RWPE2 (cell line): ENCODE measurements at regions not wholly inside any gene's neighbourhood (a gene's known extent, or its start where the extent isn't known, plus 50 kb on each side); places are given as distances from the start of the nearest gene placed in this dataset.
A peak's percentile ranks its signal among the peaks of the same experiment; 100 is the strongest.

Experiments used
- ATAC-seq: fragments of 200-7000 bp; cut with Tn5 transposase; 3 replicates; pipeline ENCODE4 v1.9.1; 2021; ENCODE audit warnings: low read depth
- DNase-seq: peaks from one replicate; pipeline ENCODE4 v3.0.0-alpha.2; 2020; ENCODE audit warnings: low spot score
- H3K27ac ChIP-seq: fragments of 450-650 bp; 2 replicates; pipeline ENCODE4 v1.5.1; 2017; ENCODE audit warnings: mild to moderate bottlenecking; ENCODE audit not compliant: poor library complexity, severe bottlenecking
- H3K27me3 ChIP-seq: fragments of 250-450 bp; sonication (Bioruptor Pico); 2 replicates; pipeline ENCODE4 v1.5.1; 2021; ENCODE audit warnings: mild to moderate bottlenecking, moderate library complexity; ENCODE audit not compliant: insufficient read depth, poor library complexity, severe bottlenecking
- H3K36me3 ChIP-seq: fragments of 250-450 bp; sonication (Bioruptor Pico); 2 replicates; pipeline ENCODE4 v1.5.1; 2020; ENCODE audit warnings: low read depth, mild to moderate bottlenecking, moderate library complexity
- H3K4me1 ChIP-seq: fragments of 250-450 bp; sonication (Bioruptor Pico); 2 replicates; pipeline ENCODE4 v1.5.1; 2021; ENCODE audit warnings: mild to moderate bottlenecking, moderate library complexity; ENCODE audit not compliant: insufficient read depth, poor library complexity, severe bottlenecking
- H3K4me3 ChIP-seq: fragments of 250-450 bp; sonication (Bioruptor Pico); 2 replicates; pipeline ENCODE4 v1.5.1; 2021; ENCODE audit warnings: mild to moderate bottlenecking, moderate library complexity; ENCODE audit not compliant: severe bottlenecking
- H3K9me3 ChIP-seq: fragments of 250-450 bp; sonication (Bioruptor Pico); 2 replicates; pipeline ENCODE4 v1.5.1; 2021; ENCODE audit warnings: mild to moderate bottlenecking, moderate library complexity; ENCODE audit not compliant: severe bottlenecking
- TF ChIP-seq, protein P1 (sequence below): fragments of 450-650 bp; IDR thresholded peaks from one replicate; pipeline ENCODE4 v1.5.1; 2017; ENCODE audit warnings: mild to moderate bottlenecking, moderate library complexity; ENCODE audit not compliant: poor library complexity, severe bottlenecking

DNA sequence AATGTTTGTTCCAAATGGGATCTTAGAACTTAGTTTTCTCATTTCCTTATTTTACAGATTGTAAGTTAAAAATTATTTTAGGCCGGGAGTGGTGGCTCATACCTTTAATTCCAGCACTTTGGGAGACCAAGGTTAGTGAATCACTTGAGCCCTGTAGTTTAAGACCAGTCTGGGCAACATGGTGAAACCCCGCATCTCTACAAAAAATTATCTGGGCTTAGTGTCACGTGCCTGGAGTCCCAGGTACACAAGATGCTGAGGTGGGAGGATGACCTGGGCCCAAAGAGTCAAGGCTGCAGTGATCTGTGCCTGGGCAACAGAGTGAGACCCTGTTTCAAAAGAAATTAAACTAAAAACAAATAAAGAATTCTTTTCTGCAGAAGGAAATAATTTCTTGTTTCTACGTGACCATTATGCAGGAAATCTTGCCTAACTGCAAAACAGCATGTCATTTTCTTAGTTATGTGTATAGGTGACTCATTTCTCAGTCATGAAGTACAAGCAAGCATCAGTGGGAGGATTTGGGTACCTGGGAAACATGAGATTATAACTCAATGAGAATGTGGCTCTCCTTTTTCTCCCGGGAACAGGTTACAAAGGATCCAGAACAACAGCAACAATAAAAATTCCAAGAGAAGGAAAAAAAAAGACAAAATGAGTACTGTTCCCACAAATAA, 375.1 kb upstream of the ST8SIA4 start:
- Histone ChIP-seq H3K36me3 (no peaks in the 10 kb centered on the region), H3K27ac (no peak overlapping the region), H3K27me3 (no peaks in the 10 kb centered on the region), H3K4me3 (no peak overlapping the region), H3K4me1 (peaks cover 10% of the 10 kb centered on the region), H3K9me3 (no peaks in the 10 kb centered on the region)
- DNase-seq (no peak), ATAC-seq (peak; percentile 99)
- TF ChIP-seq, protein P1, sequence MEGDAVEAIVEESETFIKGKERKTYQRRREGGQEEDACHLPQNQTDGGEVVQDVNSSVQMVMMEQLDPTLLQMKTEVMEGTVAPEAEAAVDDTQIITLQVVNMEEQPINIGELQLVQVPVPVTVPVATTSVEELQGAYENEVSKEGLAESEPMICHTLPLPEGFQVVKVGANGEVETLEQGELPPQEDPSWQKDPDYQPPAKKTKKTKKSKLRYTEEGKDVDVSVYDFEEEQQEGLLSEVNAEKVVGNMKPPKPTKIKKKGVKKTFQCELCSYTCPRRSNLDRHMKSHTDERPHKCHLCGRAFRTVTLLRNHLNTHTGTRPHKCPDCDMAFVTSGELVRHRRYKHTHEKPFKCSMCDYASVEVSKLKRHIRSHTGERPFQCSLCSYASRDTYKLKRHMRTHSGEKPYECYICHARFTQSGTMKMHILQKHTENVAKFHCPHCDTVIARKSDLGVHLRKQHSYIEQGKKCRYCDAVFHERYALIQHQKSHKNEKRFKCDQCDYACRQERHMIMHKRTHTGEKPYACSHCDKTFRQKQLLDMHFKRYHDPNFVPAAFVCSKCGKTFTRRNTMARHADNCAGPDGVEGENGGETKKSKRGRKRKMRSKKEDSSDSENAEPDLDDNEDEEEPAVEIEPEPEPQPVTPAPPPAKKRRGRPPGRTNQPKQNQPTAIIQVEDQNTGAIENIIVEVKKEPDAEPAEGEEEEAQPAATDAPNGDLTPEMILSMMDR, result no peak

DNA sequence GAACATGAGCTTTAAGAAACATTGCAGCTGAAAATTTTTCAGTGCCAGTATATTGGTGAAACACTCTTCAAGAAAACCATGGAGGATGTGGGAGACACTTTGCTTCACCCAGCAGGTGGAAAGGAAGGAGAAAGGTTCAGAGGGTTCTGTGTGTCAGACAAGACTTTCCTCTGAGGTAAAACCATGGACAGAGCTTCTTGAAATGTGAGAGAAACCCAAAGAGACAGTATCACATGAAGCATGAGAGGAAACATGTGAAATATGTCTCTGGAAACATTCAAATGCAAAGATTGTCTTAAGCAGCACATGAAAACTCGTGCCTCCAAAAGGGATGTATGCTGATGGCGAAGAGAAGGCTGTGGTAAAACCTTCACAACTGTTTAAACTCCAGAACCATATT, 368.9 kb upstream of the ST8SIA4 start:
- H3K4me1 ChIP-seq, result no peaks in the 10 kb centered on the region
- H3K36me3 ChIP-seq, result no peaks in the 10 kb centered on the region
- H3K9me3 ChIP-seq, result no peaks in the 10 kb centered on the region
- no peak for ATAC-seq
- no peak for DNase-seq
- H3K4me3 ChIP-seq, result no peak overlapping the region
- no peaks in the 10 kb centered on the region for H3K27me3 ChIP-seq
- TF ChIP-seq, protein P1, result no peak
- H3K27ac ChIP-seq, result no peak overlapping the region

DNA sequence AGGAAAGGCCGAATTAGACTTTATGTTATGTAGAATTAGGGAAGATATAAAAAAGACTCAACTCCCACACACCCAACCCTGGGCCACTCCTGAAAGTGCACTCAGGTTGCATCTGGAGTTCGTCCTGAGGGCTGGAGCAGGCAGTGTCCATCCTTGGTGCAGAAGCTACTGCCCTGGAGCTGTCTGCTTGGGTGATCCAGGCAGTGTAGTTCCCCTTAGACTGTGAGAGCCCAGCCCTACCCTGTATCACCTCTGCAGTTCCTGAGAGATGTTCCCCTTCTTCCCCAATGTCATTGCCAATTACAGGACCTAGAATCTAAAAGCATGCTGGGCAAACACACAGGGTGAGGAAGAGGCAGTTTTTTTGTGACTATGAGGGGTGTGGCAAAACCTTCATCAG, 368.3 kb upstream of the ST8SIA4 start:
- no peak overlapping the region for H3K27ac ChIP-seq
- TF ChIP-seq, protein P1, result no peak
- H3K4me3 ChIP-seq, result no peak overlapping the region
- peak; percentile 27; the same call in 2 of the 3 replicates for ATAC-seq
- no peaks in the 10 kb centered on the region for H3K27me3 ChIP-seq
- DNase-seq, result no peak
- no peaks in the 10 kb centered on the region for H3K36me3 ChIP-seq
- H3K4me1 ChIP-seq, result no peaks in the 10 kb centered on the region
- H3K9me3 ChIP-seq, result no peaks in the 10 kb centered on the region

DNA sequence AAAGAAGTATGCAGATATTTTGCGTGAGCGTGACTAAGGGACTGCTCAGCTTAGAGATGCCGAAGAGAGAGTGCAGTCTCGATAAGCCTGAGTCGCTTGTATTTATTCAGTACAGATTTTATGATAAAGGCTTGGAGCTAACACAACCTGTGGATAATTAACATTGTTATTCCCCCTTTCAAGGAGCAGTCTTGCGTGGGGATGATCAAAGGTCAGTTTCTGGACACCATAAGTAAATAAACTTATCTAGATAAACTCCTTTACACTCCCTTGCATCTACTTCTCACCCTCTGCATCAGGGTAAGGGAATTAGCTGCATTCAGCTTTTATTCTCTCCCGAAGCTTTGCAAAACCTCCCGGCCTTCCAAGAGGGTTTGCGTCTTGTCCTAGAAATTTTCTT, 357.8 kb upstream of the ST8SIA4 start:
- TF ChIP-seq, protein P1, result no peak
- Histone ChIP-seq H3K27ac (no peak overlapping the region), H3K36me3 (no peaks in the 10 kb centered on the region), H3K27me3 (peaks cover 3% of the 10 kb centered on the region), H3K9me3 (no peaks in the 10 kb centered on the region), H3K4me1 (no peaks in the 10 kb centered on the region), H3K4me3 (no peak overlapping the region)
- no peak for DNase-seq
- no peak for ATAC-seq

DNA sequence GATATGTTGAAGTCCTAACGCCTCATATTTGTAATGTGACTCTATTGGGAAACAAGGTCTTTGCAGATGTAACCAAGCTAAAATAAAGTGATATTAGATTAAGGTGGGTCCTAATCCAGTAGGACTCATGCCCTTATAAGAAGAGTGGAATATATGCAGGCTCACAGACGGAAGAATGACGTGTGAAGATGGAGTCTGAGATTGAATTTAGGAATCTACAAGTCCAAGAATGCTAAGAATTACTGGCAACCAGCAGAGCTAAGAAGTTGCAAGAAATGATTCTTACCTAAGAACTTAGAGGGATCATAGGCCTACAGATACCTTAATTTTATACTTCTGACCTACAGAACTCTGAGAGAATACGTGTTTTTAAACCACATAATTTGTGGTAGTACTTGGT, 350.0 kb upstream of the ST8SIA4 start:
- H3K27ac ChIP-seq, result no peak overlapping the region
- no peaks in the 10 kb centered on the region for H3K36me3 ChIP-seq
- no peaks in the 10 kb centered on the region for H3K4me1 ChIP-seq
- no peak overlapping the region for H3K4me3 ChIP-seq
- no peaks in the 10 kb centered on the region for H3K9me3 ChIP-seq
- DNase-seq, result no peak
- no peak for ATAC-seq
- TF ChIP-seq, protein P1, result no peak
- H3K27me3 ChIP-seq, result peaks cover 13% of the 10 kb centered on the region
